NAMALWA (cell line): ENCODE measurements at regions not wholly inside any gene's neighbourhood (a gene's known extent, or its start where the extent isn't known, plus 50 kb on each side); places are given as distances from the start of the nearest gene placed in this dataset.

ENCODE experiments used
- DNase-seq: peaks from one replicate; pipeline ENCODE4 v3.0.0-alpha.2; 2015; ENCODE audit warnings: low spot score

- no peak for DNase-seq
These were observed 1439.4 kb downstream of the UQCRFS1 start for GRCh38 chr19:27773318-27774094.

- no peak for DNase-seq
These were observed 1440.9 kb downstream of the UQCRFS1 start for GRCh38 chr19:27772059-27772458.

GRCh38 chr19:27770095-27770494 lies 1442.9 kb downstream of the UQCRFS1 start:
- no peak for DNase-seq

DNA sequence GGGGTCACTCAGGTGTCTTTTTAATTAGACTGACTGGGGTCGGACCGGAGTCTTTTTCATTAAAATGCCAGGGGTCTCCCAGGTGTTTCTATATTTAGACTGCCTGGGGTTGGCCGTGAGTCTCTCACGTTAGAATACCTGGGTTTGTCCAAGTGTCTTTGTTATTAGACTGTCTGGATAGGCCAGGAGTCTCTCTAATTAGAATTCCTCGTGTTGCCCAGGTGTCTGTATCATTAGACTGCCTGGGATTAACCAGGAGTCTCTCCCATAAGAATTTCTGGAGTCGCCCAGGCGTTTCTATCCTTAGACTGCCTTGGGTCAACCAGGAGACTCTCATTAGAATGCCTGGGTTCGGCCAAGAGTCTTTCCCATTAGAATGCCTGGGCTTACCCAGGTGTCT lies 1445.7 kb downstream of the UQCRFS1 start:
- no peak for DNase-seq

DNA sequence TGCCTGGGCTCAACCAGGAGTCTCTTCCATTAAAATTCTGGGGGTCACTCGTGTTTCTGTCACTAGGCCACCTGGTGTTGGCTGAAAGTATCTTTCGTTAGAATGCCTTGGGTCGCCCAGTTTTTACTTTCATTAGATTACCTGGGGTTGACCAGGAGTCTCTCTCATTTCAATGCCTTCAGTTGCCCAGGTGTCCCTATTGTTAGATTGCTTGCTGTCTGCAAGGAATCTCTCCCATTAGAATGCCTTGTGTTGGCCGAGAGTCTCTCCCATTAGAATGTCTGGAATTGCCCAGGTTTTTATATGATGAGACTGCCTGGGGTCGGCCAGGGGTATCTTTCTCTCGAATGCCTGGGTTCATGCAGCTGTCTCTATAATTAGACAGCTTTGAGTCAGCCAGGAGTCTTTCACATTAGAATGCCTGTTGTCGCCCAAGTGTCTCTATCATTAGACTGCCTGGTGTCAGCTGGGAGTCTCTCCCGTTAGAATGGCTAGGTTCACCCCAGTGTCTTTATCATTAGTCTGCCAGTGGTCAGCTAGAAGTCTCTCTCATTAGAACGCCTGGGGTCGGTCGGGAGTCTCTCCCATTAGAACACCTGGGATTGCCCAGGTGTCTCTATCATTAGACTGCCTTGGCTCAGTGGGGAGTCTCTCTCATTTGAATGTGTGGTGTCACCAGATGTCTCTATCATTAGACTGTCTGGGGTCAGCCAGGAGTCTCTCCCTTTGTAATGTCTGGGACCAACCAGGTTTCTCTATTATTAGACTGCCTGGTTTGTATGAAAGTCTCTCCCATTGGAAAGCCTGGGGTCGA lies 1446.8 kb downstream of the UQCRFS1 start:
- DNase-seq = no peak

DNA sequence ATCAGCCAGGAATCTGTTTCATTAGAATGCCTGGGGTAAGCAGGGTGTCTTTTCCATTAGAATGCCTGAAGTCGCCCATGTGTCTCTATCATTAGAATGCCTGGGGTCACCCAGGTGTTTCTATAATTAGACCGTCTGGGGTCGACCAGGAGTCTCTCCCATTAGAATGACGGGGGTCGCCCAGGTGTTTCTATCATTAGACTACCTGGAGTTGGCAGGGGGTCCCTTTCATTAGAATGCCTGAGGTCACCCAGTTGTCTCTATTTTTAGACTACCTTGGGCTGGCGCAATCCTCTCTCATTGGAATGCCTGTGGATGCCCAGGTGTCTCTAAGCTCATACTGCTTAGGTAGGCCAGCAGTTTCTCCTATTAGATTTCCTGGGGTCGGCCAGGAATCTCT lies 1447.6 kb downstream of the UQCRFS1 start:
- no peak for DNase-seq

DNA sequence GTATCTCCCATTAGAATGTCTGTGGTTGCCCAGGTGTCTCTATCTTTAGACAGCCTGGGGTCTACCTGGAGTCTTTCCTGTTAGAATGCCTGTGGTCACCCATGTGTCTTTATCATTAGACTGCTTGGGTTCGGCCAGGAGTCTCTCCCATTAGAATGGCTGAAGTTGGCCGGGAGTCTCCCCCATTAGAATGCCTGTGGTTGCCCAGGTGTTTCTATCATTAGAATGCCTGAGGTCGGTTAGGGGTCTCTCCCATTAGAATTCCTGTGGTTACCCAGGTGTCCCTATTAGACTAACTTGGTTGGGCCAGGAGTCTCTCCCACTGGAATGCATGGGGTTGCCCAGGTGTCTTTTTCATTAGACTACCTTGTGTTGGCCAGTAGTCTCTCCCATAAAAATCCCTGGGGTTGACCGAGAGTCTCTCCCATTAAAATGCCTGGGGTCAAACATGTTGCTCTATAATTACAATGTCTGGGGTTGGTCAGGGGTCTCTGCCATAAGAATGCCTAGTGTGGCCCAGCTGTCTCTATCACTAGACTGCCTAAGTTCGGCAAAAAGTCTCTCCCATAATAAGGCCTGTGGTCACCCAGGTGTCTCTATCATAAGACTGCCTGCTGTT lies 1448.7 kb downstream of the UQCRFS1 start:
- no peak for DNase-seq

GRCh38 chr19:27762933-27763332 lies 1450.0 kb downstream of the UQCRFS1 start:
- DNase-seq = no peak

- no peak for DNase-seq
These were observed 1453.1 kb downstream of the UQCRFS1 start for GRCh38 chr19:27759896-27760295.

DNA sequence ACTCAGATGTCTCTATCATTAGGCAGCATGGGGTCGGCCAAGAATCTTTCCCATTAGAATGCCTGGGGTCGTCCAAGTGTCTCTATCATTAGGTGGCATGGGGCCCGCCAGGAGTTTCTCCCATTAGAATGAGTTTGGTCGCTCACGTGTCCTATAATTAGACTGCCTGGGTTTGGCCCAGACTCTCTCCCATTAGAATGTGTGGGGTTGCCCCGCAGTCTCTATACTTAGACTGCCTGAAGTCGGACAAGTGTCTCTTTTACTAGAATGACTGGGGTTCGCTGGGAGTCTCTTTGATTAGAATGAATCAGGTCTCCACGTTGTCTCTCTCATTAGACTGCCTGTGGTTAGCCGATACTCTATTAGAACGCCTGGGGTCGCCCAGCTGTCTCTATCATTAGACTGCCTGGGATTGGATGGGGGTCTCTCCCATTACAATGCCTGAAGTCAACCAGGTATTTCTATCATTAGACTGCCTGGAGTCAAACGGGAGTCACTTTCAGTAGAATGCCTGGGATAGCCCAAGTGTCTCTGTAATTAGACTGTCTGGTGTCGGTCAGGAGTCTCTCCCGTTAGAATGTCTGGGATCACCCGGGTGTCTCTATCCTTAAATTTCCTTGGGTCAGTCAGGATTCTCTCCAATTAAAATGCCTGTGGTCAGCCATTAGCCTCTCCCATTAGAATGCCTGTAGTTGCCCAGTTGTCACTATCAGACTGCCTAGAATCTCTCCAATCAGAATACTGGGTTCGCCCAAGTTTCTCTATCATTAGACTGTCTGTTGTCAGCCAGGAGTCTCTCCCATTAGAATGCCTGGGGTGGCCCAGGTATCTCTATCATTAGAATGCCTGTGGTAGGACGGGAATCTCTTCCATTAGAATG lies 1454.1 kb downstream of the UQCRFS1 start:
- DNase-seq = no peak

GRCh38 chr19:27754700-27755099 lies 1458.3 kb downstream of the UQCRFS1 start:
- DNase-seq = no peak

DNA sequence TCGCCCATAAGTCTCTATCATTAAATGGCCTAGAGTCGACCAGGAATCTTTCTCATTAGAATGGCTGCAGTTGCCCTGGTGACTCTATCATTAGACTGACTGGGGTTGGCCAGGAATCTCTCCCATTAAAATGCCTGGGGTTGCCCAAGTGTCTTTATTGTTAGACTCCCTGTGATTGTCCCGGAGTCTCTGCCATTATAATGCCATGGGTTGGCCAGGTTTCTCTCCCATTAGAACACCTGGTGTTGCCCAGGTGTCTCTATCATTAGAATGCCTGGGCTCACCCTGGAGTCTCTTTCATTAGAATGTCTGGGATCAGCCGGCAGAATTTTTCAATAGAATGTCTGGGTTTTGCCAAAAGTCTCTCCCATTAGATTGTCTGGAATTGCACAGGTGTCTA lies 1459.3 kb downstream of the UQCRFS1 start:
- no peak for DNase-seq

DNA sequence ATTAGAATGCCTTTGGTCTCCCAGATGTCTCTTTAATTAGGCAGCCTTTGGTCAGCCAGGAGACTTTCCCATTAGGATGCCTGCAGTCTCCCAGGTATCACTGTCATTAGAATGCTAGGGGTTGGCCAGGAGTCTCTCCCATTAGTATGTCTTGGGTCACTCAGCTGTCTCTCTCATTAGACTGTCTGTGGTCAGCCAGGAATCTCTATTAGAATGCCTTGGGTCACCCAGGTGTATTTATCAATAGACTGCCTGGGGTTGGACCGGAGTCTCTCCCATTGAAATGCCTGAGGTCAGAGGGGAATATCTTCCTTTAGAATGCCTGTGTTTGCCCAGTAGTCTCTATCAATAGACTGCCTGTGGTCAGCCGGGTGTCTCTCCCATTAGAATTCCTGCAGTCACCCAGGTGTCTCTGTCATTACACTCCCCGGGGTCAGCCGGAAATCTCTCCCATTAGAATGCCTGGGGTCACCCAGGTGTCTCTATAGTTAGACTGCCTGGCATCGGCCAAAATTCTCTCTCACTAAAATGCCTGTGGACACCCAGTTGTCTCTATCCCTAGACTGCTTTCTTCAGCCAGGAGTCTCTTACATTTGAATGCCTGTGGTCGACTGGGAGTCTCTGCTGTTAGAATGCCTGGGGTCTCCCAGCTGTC lies 1460.3 kb downstream of the UQCRFS1 start:
- DNase-seq = no peak

- DNase-seq = no peak
These were observed 1461.9 kb downstream of the UQCRFS1 start for GRCh38 chr19:27751044-27751391.

- no peak for DNase-seq
These were observed 1462.4 kb downstream of the UQCRFS1 start for GRCh38 chr19:27750391-27751043.

GRCh38 chr19:27748551-27749152 lies 1464.3 kb downstream of the UQCRFS1 start:
- no peak for DNase-seq

- DNase-seq = peak; percentile 16
These were observed 1466.1 kb downstream of the UQCRFS1 start for GRCh38 chr19:27746691-27747380.

DNA sequence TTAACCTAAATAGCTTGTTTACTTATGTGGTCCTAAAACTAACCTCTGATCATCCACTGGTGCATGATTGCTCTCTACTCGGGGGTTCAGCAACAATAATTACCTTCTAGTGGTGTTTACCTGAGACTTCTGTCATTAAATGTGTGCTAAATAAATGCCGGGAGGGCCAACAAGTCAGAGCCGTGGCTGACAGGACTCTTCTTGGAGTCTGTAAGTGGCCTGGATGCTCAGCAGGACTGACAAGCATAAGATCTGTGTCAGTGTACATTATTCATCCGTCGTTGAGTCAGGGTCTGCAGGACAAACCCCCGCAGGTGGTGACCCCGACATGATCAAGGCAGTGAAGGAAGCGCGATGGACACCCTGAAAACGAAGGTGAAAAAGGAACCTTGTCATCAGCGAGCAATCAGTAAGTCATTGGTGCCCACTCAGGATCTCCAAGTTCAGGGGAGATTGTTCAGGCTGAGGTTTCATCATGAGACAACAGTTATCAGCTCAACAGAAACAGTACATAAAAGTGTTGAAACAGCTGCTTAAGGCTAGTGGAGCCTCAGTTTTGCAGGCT lies 1466.9 kb downstream of the UQCRFS1 start:
- DNase-seq = no peak

GRCh38 chr19:27744926-27745768 lies 1467.8 kb downstream of the UQCRFS1 start:
- DNase-seq = no peak
